Keratinocyte (primary cell): ENCODE measurements at regions not wholly inside any gene's neighbourhood (a gene's known extent, or its start where the extent isn't known, plus 50 kb on each side); places are given as distances from the start of the nearest gene placed in this dataset.

Source experiments
- DNase-seq: peaks from one replicate; pipeline ENCODE4 v3.0.0-alpha.2; 2011; ENCODE audit warnings: low read depth, missing footprints, low spot score
- FAIRE-seq: peaks from 2 replicates; lab custom pipeline; 2011; peaks lifted over from hg19 to GRCh38; lab: Jason Lieb, UNC
- H2AFZ ChIP-seq: 2 replicates; pipeline ENCODE4 v1.6.0; 2012; ENCODE audit warnings: low read length, control low read depth, inconsistent platforms; ENCODE audit not compliant: control insufficient read depth
- H3K27ac ChIP-seq: 2 replicates; pipeline ENCODE4 v1.5.1; 2011; ENCODE audit warnings: low read length; ENCODE audit not compliant: control insufficient read depth, insufficient read depth
- H3K27me3 ChIP-seq: 3 replicates; pipeline ENCODE4 v1.6.0; 2011; ENCODE audit warnings: low read length; ENCODE audit not compliant: control insufficient read depth, insufficient read depth; ENCODE audit errors: extremely low read depth
- H3K36me3 ChIP-seq, 2 experiments: 2 replicates in 1 of 2; 3 replicates in 1 of 2; pipeline ENCODE4 v1.5.1; 2011; ENCODE audit warnings: low read length in 2 of 2, mild to moderate bottlenecking in 1 of 2; ENCODE audit not compliant: control insufficient read depth in 2 of 2, insufficient read depth in 2 of 2; ENCODE audit errors: extremely low read depth in 1 of 2
- H3K4me1 ChIP-seq: 3 replicates; pipeline ENCODE4 v1.5.1; 2011; ENCODE audit warnings: low read length; ENCODE audit not compliant: control insufficient read depth, insufficient read depth; ENCODE audit errors: extremely low read depth
- H3K4me2 ChIP-seq: 3 replicates; pipeline ENCODE4 v1.6.0; 2011; ENCODE audit warnings: low read depth, low read length; ENCODE audit not compliant: control insufficient read depth, insufficient read depth; ENCODE audit errors: extremely low read depth
- H3K4me3 ChIP-seq, 3 experiments: fragments of 200-600 bp in 1 of 3; sonication (generic) in 1 of 3; 2 replicates in 2 of 3; 3 replicates in 1 of 3; pipeline ENCODE4 v1.5.1; 2011 to 2016; ENCODE audit warnings: low read length in 3 of 3, mild to moderate bottlenecking in 3 of 3, control low read depth in 2 of 3, inconsistent platforms in 1 of 3, low read depth in 1 of 3, mixed read lengths in 1 of 3, mixed run types in 1 of 3, moderate library complexity in 1 of 3; ENCODE audit not compliant: control insufficient read depth in 2 of 3, insufficient read depth in 2 of 3; ENCODE audit errors: extremely low read depth in 1 of 3
- H3K79me2 ChIP-seq: 2 replicates; pipeline ENCODE4 v1.6.0; 2012; ENCODE audit warnings: low read length; ENCODE audit not compliant: control insufficient read depth, insufficient read depth
- H3K9ac ChIP-seq: 3 replicates; pipeline ENCODE4 v1.6.0; 2011; ENCODE audit warnings: low read length; ENCODE audit not compliant: control insufficient read depth, insufficient read depth; ENCODE audit errors: extremely low read depth
- H3K9me1 ChIP-seq: 3 replicates; pipeline ENCODE4 v1.6.0; 2011; ENCODE audit warnings: low read length; ENCODE audit not compliant: control insufficient read depth, insufficient read depth; ENCODE audit errors: extremely low read depth
- H3K9me3 ChIP-seq: 2 replicates; pipeline ENCODE4 v1.5.1; 2012; ENCODE audit warnings: low read depth, low read length; ENCODE audit not compliant: control insufficient read depth
- H4K20me1 ChIP-seq: 3 replicates; pipeline ENCODE4 v1.6.0; 2011; ENCODE audit warnings: low read length; ENCODE audit not compliant: control insufficient read depth, insufficient read depth; ENCODE audit errors: extremely low read depth
- EZH2 ChIP-seq: IDR thresholded peaks from one replicate; pipeline ENCODE4 v1.6.1; 2012; ENCODE audit warnings: inconsistent platforms, mild to moderate bottlenecking, low read length, moderate library complexity
- dilution Hi-C: fragments of 300-500 bp; cut with MboI; formaldehyde crosslinking; loops from one replicate; pipeline ENCODE4 v1.7.0; 2020; ENCODE audit warnings: low sequenced_read_pairs; ENCODE audit not compliant: extremely low pct_ligation_motif_present
- TF ChIP-seq, protein P1 (sequence below), 3 experiments: IDR thresholded peaks in 1 of 3; conservative IDR thresholded peaks in 1 of 3; optimal IDR thresholded peaks in 1 of 3; 2 replicates in 2 of 3; 3 replicates in 1 of 3; pipeline versions ENCODE3 to v1.5.1; 2011; ENCODE audit warnings: low read length in 3 of 3, mild to moderate bottlenecking in 3 of 3, moderate library complexity in 2 of 3, control low read depth in 1 of 3, inconsistent platforms in 1 of 3; ENCODE audit not compliant: insufficient read depth in 2 of 3; ENCODE audit errors: extremely low read depth in 1 of 3

DNA sequence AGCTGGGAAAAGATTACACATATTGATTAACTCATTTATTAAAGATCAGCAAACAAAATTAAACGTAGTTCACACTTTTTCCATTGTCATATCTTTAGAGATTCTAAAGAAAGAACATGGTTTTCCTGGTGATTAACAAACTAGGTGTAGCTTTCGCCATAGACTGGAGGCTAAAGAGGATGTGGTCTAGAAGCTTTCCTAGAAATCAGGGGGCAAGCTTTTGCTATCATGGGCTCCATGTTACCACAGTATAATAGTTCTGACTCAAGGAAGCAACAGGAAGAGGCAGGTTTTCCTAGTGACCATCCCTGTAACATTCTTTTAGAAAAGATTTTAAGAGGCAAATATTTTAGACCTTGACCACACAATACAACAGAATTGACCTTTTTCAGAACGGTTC lies 232.7 kb downstream of the METTL4 start:
- Histone ChIP-seq H2AFZ (no peak overlapping the region), H4K20me1 (no peaks in the 10 kb centered on the region)
- FAIRE-seq, result no peak

DNA sequence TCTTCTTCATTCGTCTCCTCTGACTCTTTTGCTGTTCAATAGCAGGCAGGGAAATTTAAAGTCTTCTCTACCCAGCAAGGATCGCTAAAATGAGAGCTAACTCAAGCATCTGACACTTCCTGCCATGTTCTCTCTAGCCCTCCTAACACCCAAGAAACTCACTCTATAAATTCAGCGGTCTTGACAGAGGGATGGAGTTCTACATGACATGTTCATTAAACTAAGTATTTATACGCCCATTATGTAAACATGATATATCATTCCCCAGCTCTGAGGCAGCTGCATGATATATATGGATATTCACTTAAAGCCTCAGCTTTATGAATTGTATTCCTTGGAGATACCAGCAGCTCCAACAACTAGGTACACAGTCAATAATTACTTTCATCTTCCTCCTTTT lies 231.0 kb downstream of the METTL4 start:
- no peak for FAIRE-seq

More for the DNA sequence above, 232.7 kb downstream of the METTL4 start:
- H3K9me3 ChIP-seq, result no peaks in the 10 kb centered on the region
- no peak for DNase-seq
- H3K36me3 ChIP-seq, result no peaks in the 10 kb centered on the region
- H3K79me2 ChIP-seq, result no peaks in the 10 kb centered on the region
- H3K4me2 ChIP-seq, result no peak overlapping the region
- no peaks in the 10 kb centered on the region for H3K27me3 ChIP-seq
- no peak overlapping the region for H3K9ac ChIP-seq
- H3K4me3 ChIP-seq, result no peak overlapping the region
- no peak overlapping the region for H3K27ac ChIP-seq
- H3K4me1 ChIP-seq, result no peaks in the 10 kb centered on the region
- H3K9me1 ChIP-seq, result no peaks in the 10 kb centered on the region
- dilution Hi-C loops, result no loop called here
- TF ChIP-seq, protein P1, sequence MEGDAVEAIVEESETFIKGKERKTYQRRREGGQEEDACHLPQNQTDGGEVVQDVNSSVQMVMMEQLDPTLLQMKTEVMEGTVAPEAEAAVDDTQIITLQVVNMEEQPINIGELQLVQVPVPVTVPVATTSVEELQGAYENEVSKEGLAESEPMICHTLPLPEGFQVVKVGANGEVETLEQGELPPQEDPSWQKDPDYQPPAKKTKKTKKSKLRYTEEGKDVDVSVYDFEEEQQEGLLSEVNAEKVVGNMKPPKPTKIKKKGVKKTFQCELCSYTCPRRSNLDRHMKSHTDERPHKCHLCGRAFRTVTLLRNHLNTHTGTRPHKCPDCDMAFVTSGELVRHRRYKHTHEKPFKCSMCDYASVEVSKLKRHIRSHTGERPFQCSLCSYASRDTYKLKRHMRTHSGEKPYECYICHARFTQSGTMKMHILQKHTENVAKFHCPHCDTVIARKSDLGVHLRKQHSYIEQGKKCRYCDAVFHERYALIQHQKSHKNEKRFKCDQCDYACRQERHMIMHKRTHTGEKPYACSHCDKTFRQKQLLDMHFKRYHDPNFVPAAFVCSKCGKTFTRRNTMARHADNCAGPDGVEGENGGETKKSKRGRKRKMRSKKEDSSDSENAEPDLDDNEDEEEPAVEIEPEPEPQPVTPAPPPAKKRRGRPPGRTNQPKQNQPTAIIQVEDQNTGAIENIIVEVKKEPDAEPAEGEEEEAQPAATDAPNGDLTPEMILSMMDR (optimal IDR thresholded peaks at IDR 0.05 in 1 of 3, IDR thresholded peaks at IDR 0.05 in 1 of 3, conservative IDR thresholded peaks at IDR 0.05 in 1 of 3; ENCODE audit: extremely low read depth in 1 of 3, insufficient read depth in 2 of 3, low read length in 3 of 3), result no peak
- no peak for TF ChIP-seq EZH2

More for the DNA sequence above, 231.0 kb downstream of the METTL4 start:
- no peak for DNase-seq
- Histone ChIP-seq H3K27ac (no peak overlapping the region), H3K9ac (no peak overlapping the region), H2AFZ (no peak overlapping the region), H3K36me3 (no peaks in the 10 kb centered on the region), H3K4me1 (no peaks in the 10 kb centered on the region), H3K4me2 (no peak overlapping the region), H3K9me3 (no peaks in the 10 kb centered on the region), H3K79me2 (no peaks in the 10 kb centered on the region), H3K4me3 (no peak overlapping the region), H3K27me3 (no peaks in the 10 kb centered on the region), H3K9me1 (no peaks in the 10 kb centered on the region), H4K20me1 (no peaks in the 10 kb centered on the region)
- dilution Hi-C loops, result no loop called here
- no peak for TF ChIP-seq EZH2
- TF ChIP-seq, protein P1 (optimal IDR thresholded peaks at IDR 0.05 in 1 of 3, IDR thresholded peaks at IDR 0.05 in 1 of 3, conservative IDR thresholded peaks at IDR 0.05 in 1 of 3; ENCODE audit: extremely low read depth in 1 of 3, insufficient read depth in 2 of 3, low read length in 3 of 3), result no peak
